GM21717 (cell line): ENCODE measurements at regions not wholly inside any gene's neighbourhood (a gene's known extent, or its start where the extent isn't known, plus 50 kb on each side); places are given as distances from the start of the nearest gene placed in this dataset.
"Not testable (repeated sequence)": the region's sequence is repeated elsewhere in the genome, so short reads cannot be mapped to it uniquely, and the experiment has no call there.

Experiments
- ATAC-seq: cut with Tn5 transposase; IDR thresholded peaks from one replicate; pipeline ENCODE4 v1.9.1; 2021; ENCODE audit warnings: mild to moderate bottlenecking, moderate library complexity; ENCODE audit not compliant: unreplicated experiment

DNA sequence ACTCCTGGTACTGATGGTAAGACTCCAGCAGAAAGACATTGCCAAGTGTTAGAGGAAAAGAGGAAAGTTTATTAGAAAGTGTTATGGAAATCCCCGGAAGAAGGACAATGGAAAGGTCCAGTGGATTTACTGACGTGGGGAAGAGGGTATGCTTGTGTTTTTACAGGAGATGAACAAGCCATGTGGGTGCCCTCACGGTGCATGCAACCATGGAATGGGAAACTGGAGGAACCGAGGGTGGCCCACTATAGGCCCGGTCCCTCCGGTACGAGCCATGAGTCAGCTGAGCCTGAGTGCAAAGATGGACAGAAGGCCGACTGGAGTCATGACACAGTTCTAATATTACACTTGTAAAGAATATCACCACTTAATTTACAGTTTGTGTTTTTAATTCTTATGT, 123.3 kb upstream of the ZCCHC13 start:
- ATAC-seq = no peak

DNA sequence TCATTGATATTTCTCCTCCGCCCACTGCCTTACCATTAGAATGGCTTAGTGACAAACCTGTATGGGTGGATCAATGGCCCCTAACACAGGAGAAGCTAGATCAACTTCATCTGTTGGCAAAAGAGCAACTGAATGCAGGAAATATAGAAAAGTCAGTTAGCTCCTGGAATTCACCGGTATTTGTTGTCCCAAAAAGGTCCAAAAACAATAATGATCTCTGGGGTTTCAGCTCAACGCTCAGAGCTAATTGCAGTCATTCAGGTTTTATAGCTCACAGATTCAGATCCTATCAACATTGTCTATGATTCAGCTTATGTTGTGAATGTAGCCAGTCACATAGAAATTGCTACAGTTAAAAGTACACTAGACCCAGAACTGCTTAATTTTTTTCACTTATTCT, 124.0 kb upstream of the ZCCHC13 start:
- ATAC-seq = no peak

DNA sequence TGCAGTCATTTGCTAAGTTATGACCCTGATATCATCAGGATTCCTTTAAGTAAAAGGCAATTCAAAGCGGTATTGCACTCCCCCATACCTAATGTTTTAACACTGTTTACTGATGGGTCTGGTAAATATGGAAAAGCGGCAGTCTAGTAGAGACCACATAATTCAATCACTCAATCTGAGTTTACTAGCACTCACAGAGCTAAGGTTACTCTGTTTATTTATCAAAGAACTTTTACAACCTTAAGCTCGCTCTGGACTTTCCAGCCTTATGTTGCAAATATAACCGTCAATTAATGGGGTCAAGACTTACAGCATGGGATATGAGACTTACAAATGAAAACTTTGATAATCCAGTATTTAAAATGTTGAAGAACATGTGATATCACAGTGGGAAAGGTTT, 124.5 kb upstream of the ZCCHC13 start:
- no peak for ATAC-seq

DNA sequence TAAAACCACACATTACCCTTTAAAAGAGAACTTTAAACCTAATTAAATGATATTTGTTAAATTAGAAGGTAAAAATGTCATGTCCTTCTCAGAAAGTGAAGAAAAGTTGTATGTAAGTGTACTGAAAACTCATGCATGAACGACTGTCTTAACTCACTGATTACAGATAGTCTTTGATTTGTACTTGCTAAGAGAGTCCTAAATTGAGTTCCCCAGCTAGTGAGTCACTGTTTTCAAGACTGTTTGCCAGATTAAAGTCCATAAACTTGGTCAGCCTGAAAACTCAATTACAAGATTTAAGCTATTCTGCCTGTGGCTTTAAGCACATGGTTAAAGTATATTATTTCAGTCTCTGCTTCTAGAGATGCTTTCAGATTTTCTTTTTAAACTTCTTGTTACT, 124.9 kb upstream of the ZCCHC13 start:
- ATAC-seq = no peak

DNA sequence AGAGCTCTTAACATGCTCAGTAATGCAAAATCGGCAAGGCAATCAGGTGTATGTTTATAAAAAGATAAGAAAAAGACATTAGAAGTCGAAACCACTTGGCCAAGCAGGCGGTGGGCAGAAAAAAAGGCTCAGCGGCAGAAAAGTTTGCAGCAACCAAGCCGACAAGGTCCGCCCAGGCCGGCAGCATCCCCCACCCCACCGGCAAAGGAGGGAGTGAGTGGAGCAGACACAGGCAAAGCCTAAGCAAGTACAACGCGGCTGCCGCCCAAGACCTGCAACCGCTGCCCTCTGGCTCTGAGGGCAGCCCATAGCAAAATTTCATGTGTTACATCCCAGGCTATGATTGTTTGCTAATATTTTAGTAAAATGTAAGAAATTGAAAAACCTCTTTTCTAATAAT, 125.4 kb upstream of the ZCCHC13 start:
- ATAC-seq = no peak

GRCh38 chrX:74171465-74171864, 132.5 kb upstream of the ZCCHC13 start:
- ATAC-seq = no peak

DNA sequence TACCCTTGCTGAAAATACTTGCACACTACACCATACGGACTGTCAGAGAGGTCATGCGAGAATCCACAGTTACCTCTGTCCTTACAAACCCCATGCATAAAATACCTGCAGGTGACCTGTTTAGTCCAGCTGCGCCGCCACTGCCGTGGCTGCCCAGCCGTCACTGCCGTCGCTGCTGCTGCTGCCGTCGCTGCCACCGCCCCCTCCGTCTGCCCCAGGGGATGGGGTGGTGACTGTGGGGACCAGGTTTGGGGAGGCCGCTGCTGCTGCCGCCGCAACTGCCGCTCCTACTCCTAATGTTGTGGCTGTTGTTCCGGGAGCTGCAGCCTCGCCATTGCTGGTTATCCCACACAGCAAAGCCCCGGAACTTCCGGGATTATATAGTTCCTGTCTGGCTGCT, 141.8 kb upstream of the ZCCHC13 start:
- no peak for ATAC-seq

DNA sequence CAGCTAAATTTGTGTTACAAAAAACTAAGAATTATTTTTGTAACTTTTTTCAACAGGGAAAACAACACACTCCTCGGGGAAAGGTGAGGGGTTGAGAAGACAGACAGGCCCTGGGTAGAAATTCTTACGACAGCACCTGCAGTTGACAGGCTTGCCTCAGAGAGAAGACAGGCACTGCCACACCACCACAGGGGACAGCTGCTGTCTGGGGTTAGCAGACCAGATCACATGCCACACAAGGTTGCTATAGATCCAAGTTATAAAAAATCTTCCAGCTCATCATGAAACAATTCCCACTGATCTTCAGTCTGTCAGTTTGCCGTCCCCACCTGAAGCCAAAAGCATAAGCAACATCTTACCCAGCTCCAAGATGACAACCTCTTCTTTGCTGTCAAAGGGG, 143.2 kb upstream of the ZCCHC13 start:
- ATAC-seq = no peak

GRCh38 chrX:74160358-74160757, 143.6 kb upstream of the ZCCHC13 start:
- ATAC-seq = no peak

- no peak for ATAC-seq
These were observed 156.5 kb upstream of the ZCCHC13 start for GRCh38 chrX:74147439-74147838.

DNA sequence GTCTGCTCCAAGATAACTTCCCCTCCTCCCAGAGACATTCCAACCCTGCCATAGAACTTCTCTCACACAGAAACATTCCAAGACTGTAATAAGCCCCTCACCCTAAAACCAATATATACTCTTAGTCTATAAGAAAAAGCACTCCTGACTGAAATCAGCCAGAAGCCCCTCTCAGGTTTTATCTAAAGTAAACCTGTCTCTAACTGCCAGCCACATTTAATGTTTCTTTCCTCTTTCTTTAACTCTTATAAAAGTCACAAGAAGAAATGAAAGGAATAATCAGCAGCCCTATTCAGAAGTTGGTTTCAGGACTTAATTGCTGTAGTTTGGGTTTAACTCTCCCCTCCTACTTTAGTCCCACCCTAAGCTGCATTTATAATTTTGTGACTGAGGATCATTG, 165.0 kb upstream of the ZCCHC13 start:
- ATAC-seq = no peak

DNA sequence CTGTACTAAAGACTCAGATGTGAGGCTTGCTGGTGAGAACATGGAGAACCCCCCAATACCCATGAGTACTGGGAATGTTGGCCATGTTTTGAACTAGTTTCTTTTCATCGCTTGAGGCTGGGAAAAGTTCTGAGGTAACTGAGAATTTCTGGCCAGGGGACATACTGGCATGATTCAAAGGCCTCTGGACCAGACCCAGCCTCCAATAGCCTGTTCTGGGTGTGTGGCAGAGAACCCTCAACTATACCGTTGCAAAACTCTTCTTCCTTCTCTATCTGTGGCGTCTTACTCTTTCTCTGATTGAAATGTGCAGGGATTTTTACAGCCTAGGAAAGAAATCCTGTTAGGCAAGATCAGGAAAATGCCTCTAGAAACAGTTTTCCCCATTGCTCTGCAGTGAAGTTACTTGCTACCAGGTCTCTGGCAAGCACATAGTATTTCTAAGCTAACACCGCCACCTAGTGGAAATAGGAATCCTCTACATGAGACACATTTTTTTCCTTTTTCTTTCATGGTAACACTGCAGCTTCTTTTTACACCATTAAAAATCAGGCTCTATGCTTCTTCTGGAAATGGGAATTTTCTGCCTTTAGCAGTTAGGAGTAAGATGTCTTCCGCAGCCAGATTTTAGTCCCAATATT, 170.7 kb upstream of the ZCCHC13 start:
- ATAC-seq = peak; percentile 90

DNA sequence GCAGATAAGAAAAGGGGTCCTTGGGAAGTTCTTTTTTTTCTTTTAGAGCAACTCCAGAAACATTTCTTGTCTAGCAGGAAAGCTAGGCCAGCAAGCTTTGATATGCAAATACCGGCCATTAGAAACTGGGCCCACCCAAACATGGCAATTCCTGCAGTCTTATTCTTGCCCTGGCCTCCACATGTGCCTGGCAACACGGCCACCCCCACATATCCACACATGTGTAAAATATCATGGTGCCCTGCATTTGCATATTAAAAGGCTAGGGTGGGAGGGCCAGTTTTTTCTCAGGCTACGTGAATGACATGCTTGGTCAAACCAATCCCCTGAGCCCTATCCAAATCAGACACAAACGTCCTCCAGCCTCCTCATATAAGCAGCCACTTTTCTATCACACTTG, 171.7 kb upstream of the ZCCHC13 start:
- no peak for ATAC-seq

DNA sequence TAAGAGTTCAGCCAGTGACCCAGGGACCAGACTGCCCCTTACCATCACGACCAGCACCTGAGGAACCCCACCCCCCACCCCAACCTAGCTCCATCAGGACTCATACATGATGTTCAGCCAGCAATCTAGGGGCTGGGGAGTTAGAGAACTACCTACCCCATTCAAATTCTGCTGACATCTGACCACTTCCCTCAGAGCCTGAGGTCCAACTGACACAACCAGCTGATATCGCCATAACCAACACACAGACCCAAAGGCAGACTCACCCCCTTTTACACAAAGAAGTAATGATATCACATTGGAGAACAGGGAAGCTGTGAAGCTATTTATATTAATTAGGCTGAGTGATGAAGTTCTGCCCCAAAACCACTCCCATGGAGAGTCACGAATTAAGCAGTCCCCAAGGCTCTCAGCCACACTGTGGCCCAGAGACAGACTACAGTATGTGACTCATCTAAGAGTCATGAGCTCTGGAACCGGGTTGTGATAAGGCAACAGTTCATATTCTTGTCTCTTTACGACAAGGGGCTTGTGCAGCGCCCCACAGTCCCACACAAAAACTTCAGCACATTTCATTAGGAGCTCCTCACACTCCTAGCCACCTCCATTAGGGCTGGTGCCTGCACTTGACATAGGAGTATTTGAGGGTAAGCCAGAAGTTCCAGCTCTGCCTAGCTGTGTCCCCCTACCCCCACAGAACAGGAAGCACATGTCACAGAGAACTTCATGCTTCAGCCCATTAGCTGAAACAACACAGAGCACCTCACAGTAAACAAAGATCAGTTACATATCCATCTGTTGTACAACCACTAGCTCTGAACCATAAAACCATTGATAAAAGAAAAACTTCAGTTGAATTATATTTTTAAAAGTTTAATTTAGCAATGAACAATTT, 184.7 kb upstream of the ZCCHC13 start:
- ATAC-seq = no peak

- no peak for ATAC-seq
These were observed 185.7 kb upstream of the ZCCHC13 start for GRCh38 chrX:74117962-74118902.

DNA sequence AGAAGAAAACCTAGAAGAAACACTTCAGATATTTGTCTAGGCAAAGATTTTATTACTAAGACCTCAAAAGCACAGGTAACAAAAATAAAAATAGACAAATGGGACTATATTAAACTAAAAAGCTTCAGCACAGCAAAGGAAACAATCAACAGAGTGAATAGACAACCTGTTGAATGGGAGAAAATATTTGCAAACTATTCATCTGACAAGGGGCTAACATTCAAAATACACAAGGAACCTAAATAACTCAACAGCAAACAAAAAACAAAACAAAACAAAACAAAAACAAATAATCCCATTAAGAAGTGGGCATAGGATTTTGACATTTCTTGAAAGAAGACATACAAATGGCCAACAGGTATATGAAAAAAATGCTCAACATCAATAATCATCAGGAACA, 192.7 kb upstream of the ZCCHC13 start:
- ATAC-seq = no peak

DNA sequence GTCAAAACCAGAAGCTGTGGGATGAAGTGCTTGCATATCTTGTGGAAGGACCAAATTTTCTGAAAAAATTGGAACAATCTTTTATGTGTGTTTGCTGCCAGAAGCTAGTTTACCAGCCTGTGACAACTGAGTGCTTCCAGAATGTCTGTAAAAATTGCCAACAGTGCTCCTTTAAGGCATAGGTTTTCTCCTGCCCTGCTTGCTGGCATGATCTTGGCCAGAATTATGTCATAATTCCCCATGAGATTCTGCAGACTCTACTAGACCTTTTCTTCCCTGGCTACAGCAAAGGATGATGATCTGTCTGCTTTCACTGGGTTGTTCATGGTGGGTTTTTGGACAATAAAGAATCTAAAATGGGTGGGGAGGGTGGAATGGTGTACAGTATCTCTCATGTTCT, 196.3 kb upstream of the ZCCHC13 start:
- ATAC-seq = no peak

- no peak for ATAC-seq
These were observed 199.5 kb upstream of the ZCCHC13 start for GRCh38 chrX:74104356-74105015.

DNA sequence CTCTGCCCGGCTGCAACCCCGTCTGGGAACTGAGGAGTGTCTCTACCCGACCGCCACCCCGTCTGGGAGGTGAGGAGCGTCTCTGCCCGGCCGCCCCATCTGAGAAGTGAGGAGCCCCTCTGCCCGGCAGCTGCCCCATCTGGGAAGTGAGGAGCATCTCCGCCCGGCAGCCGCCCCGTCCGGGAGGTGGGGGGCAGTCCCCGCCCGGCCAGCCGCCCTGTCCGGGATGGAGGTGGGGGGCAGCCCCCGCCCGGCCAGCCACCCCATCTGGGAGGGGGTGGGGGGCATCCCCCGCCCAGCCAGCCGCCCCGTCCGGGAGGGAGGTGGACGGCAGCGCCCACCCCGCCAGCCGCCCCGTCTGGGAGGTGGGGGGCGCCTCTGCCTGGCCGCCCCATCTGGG, 205.6 kb upstream of the ZCCHC13 start:
- not testable (repeated sequence) for ATAC-seq

DNA sequence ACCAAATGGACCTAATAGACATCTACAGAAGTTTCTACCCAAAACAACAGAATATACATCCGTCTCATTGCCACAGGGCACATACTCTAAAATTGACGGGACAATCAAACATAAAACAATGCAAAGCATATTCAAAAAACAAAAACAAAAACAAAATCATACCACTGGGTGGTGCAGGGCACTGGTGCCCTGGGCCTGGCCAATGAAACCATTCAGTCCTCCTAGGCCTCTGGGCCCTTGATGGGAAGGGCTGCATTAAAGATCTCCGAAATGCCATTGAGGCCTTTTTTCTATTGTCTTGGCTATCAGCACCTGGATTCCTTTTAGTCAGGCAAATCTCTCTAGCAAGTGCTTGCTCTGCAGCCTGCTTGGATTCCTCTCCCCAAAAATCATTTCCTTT, 213.9 kb upstream of the ZCCHC13 start:
- ATAC-seq = no peak
